WI38 (cell line): ENCODE measurements at regions not wholly inside any gene's neighbourhood (a gene's known extent, or its start where the extent isn't known, plus 50 kb on each side); places are given as distances from the start of the nearest gene placed in this dataset.

Source experiments
- H3K4me3 ChIP-seq: 2 replicates; pipeline ENCODE4 v1.5.1; 2011; ENCODE audit warnings: low read depth, mild to moderate bottlenecking, control low read depth, low read length
- CTCF ChIP-seq: IDR thresholded peaks from 2 replicates; pipeline ENCODE4 v1.5.1; 2012; ENCODE audit warnings: low read depth, mild to moderate bottlenecking, control low read depth, low read length

- H3K4me3 ChIP-seq: no peak overlapping the region
- no peak for TF ChIP-seq CTCF
These were observed 121.9 kb upstream of the JUN start for GRCh38 chr1:58905628-58906221.

GRCh38 chr1:58907398-58907797 is 123.6 kb upstream of the JUN start:
- no peak overlapping the region for H3K4me3 ChIP-seq
- no peak for TF ChIP-seq CTCF

GRCh38 chr1:58908561-58909560 is 125.0 kb upstream of the JUN start:
- no peak for TF ChIP-seq CTCF

GRCh38 chr1:58909914-58910681 is 126.3 kb upstream of the JUN start:
- no peak for TF ChIP-seq CTCF
- no peak overlapping the region for H3K4me3 ChIP-seq

More at GRCh38 chr1:58908561-58909560, 125.0 kb upstream of the JUN start:
- no peak overlapping the region for H3K4me3 ChIP-seq

- no peak for TF ChIP-seq CTCF
- H3K4me3 ChIP-seq: no peak overlapping the region
These were observed 128.1 kb upstream of the JUN start for GRCh38 chr1:58911841-58912499.

GRCh38 chr1:58914925-58915324 is 131.1 kb upstream of the JUN start:
- no peak for TF ChIP-seq CTCF
- H3K4me3 ChIP-seq: no peak overlapping the region
